Left renal pelvis (tissue), 4 donors: ENCODE measurements at regions not wholly inside any gene's neighbourhood (a gene's known extent, or its start where the extent isn't known, plus 50 kb on each side); places are given as distances from the start of the nearest gene placed in this dataset.
"Not testable (repeated sequence)": the region's sequence is repeated elsewhere in the genome, so short reads cannot be mapped to it uniquely, and the experiment has no call there.

Source experiments
- DNase-seq, 4 donors: peaks; one replicate each; pipeline ENCODE4 v3.0.0-alpha.2; 2013; ENCODE audit warnings: low read depth in 4 of 4, low spot score in 3 of 4

DNA sequence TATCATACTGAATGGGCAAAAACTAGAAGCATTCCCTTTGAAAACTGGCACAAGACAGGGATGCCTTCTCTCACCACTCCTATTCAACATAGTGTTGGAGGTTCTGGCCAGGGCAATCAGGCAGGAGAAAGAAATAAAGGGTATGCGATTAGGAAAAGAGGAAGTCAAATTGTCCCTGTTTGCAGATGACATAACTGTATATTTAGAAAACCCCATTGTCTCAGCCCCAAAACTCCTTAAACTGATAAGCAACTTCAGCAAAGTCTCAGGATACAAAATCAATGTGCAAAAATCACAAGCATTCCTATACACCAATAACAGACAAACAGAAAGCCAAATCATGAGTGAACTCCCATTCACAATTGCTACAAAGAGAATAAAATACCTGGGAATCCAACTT lies 52.5 kb upstream of the CCDC71L start:
- DNase-seq, result not testable (repeated sequence)

DNA sequence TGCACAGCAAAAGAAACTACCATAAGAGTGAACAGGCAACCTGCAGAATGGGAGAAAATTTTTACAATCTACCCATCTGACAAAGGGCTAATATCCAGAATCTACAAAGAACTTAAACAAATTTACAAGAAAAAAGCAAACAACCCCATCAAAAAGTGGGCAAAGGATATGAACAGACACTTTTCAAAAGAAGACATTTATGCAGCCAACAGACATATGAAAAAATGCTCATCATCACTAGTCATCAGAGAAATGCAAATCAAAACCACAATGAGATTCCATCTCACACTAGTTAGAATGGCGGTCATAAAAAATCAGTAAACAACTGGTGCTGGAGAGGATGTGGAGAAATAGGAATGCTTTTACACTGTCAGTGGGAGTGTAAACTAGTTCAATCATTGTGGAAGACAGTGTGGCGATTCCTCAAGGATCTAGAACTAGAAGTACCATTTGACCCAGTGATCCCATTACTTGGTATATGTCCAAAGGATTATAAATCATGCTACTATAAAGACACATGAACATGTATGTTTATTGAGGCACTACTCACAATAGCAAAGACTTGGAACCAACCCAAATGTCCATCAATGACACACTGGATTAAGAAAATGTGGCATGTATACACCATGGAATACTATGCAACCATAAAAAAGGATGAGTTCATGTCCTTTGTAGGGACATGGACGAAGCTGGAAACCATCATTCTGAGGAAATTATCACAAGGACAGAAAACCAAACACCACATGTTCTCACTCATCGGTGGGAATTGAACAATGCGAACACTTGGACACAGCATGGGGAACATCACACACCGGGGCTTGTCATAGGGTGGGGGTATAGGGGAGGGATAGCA lies 53.9 kb upstream of the CCDC71L start:
- DNase-seq, result not testable (repeated sequence)

- no peak for DNase-seq
Measured at GRCh38 chr7:106715730-106716129, 54.8 kb upstream of the CCDC71L start.

DNA sequence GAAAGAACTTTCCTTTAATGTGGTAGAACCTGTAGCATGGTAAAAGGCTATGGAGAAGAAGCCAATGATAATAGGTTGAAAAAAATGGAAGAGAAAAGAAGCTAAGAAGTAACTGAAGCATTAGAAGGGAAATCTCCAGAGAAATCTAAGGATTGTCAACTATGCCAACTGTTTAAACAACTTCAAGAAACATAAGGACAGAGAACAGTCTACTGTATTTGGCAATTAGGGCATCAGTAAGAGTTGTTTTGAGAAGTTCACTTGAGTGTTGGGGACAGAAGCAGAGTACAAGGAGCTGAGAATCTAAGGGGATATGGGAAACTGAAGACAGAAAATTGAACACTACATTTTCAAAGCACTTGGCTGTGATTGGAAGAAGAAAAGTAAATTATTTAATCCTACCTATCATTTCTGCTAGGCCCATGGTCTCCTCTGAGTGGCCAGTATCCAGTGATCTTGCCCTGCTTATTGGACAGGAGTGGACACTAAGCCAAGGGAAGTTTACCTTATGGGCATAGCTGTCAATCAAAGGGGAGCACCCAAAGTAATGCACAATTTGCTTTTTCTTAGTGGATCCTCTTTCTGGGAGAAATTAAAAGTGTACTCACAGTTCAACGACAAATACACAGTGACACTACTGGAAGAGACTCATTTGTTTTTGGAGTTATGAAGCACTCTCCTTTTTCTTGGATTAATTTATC lies 56.4 kb upstream of the CCDC71L start:
- no peak for DNase-seq

DNA sequence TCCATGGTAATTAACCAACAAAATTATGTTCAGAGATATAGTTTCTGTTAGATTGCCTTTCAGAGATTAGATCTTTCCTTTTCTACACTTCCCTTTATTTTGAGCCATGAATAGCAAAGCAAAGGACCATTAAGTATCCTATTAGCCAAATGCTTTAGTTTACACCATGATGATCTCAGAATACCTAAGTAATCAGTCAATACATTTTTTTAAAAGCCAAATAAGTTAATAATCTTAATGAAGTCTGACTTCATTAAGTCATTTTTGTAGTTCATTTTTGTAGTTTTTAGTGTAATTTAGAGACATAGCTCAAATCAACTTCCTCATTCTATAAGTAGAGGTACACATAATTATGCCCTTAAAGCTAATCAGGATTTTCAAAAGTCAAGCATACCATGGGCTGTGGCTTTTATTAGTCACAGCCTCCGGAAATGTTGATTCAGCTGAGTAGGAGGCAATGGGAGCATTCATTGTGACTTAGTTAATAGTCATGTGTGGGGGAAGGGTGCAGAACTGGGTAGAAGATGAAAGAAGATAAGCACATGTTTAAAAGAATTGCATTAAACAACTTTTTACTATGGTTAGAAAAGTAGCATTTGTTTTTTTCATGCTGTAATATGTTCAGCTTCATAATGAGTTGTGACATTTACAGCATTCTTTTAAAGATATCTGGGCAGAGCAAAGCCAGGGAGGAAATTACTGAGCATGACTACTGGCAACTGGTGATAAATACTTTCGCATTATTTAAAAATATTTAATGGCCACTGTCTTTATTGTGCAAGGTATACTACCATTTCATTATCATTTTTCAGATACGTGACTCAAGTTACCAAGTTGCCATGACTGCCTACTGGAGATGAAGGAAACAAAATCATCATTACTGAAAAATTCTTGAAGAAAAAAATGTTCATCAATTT lies 57.3 kb upstream of the CCDC71L start:
- peak in 2 of 4 donors; percentile 37 to 49 for DNase-seq

DNA sequence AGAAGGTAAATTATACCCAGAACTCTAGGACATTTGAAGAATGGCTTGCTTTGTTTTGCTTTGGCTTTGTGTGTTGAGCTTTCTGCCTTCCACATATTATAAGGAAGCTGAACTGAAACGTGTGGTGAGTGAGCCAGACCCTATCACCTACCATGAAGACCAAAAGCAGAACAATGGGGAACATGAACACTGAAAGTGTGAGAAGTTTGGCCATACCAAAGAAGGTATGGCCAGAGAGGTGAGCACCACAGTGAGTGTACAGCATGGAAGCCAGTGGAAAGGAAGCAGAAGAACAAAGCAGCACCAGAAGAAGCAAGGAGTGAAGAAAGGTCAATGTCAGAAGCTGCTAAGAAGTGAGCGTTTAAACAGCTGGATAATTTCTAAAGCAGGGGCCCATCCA lies 59.7 kb upstream of the CCDC71L start:
- DNase-seq, result no peak

GRCh38 chr7:106721816-106722785 lies 61.1 kb upstream of the CCDC71L start:
- no peak for DNase-seq

DNA sequence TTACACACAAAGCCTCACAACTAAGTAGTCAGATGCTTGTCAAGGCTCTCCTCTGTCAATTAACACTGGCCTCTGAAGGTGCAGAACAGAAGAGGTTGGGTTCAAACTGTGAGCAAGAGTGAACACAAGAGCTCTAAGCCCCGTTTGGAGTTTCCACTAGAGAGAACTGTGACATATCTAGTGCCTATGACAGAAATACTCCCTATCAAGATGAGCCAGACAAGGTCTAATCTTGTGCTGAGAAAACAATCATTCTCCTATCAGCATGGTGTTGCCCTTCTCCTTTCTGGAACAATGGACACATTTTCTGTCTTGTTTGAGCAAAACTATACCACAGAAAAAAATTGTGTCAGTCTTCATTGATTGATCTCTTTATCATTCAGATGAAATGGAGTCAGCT lies 62.4 kb upstream of the CCDC71L start:
- DNase-seq, result no peak

- no peak for DNase-seq
Measured at GRCh38 chr7:106729720-106730385, 68.9 kb upstream of the CCDC71L start.

GRCh38 chr7:106731187-106731586 lies 70.2 kb upstream of the CCDC71L start:
- no peak for DNase-seq

DNA sequence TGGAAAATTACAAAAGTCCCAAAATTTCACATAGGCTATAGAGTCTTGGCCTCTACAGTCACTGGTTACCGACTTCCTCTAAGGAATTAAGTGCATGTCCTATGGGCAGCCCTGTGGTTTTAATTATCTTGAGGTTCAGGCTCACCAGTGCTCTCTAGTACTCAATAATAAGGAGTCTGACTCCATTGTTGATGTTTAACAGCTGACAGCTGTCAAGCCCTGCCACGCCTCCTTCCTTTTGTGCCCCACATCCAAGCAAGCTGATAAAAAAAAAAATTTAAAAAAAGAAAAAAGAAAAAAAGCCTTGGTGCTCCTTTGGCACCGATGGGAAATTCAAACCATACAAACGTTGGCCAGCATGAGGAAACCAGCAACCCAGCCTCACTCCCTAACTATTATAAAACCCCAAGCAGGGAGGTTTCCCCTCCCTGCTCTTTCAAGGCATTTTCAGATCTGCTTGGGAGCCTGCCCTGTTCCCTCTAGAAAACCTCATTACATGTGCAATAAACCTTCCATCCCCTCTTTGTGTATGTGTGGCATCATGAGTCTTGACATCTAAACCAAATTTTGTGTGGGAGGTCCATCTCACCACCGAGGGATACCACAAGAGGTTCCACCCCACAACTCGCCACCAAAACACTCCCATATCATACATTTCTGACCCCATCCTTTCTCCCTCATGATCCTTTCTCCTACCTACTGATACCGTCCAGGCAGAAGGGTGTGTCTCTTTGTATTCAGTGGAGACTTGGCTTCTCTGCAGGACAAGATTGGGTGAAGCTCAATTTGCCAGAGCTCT lies 70.9 kb upstream of the CCDC71L start:
- DNase-seq, result no peak

DNA sequence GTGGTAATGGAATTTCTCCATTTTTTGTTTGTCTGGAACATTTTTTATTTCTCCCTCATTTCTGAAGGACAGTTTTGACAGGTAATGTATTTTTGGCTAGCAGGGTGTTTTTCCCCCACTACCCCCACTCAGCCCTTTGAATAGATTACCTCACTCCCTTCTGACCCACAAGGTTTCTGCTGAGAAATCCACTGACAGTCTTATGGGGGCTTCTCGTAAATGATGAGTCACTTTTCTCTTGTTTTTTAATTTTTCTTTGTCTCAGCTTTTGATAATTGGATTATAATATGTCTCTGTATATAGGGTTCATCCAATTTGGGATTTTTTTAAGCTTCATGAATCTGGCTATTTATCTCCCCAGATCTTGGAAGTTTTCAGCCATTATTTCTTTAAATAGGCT lies 74.7 kb upstream of the CCDC71L start:
- DNase-seq, result no peak

DNA sequence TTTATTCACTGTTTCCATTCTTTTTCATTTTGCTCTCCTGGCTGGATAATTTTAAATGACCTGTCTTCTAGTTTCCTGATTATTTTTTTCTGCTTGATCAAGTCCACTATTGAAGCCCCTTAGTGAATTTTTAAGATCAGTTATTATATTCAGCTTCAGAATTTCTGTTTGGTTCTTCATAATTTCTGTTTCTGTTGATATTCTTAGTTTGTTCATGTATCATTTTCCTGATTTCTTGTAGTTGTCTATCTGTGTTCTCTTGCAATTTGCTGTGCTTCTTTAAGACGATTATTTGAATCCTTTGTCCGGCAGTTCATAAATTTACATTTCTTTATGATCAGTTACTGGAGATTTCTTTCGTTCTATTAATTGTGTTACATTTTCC lies 75.2 kb upstream of the CCDC71L start:
- no peak for DNase-seq

DNA sequence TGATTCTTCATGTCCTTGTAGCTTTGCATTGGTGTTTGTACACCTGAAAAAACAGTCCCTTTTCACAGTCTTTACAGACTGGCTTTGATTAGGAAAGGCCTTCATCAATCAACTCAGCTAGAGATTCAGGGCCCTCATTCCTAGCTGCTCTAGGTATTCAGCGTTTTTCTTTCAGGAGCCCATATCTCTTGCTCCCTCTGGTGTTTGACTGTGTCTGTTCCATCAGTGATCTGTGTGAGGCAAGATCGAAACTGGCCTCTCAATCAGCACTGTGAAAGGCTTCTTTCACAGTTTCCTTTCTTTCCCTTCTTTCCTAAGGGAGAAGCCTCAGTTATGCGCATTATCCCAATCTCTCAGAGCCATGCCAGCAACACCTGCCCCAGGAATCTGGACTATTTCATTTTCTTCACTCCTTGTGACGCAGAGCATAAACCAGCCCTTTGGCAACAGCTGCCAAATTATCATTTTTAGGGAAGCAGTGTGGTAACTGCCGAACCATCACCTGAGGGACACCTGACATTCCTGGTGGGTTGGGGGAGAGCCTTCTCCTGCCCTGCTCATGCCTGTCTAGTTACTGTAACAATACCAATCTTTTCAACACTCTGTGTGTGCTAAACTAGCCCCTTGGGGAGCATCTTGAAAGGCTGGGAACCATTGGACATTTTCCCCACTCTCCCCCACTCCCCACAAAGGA lies 75.7 kb upstream of the CCDC71L start:
- no peak for DNase-seq

DNA sequence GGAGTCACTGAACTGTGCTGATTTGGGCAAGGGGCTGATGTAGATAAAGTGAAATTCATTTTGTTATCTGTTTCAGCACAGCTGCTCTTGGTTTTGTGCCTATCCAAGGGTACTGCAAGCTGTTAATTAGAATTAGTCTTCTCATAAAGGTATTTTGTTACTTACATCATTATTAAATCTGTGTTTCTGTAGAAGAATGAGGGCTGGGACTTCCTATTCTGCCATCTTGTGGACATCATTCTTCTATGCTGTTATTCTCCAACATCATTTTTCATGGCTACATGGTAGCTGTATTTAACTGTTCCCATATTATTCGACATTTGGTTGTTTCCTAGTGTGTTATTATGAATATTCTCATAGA lies 76.2 kb upstream of the CCDC71L start:
- no peak for DNase-seq

- no peak for DNase-seq
Measured at GRCh38 chr7:106740806-106741205, 79.8 kb upstream of the CCDC71L start.

- DNase-seq, result no peak
Measured at GRCh38 chr7:106744563-106745091, 83.7 kb upstream of the CCDC71L start.

DNA sequence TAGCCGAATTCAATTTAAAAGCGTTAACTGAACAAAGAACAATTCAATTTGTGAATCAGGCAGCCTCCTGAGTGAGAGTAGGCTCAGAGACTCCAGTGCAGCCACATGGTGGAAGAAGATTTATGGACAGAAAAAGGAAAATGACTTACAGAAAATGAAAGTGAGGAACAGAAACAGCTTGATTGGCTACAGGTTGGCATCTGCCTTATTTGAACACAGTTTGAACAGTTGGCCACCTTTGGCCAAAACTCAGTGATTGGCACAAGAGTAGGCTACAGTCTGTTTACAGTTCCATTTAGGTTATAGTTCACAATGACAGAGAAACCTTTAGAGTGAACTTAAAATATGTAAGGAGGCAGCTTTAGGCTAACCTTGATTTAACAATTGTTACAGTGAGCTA lies 86.3 kb upstream of the CCDC71L start:
- DNase-seq, result not testable (repeated sequence)
